ENCODE measurements at regions not wholly inside any gene's neighbourhood (a gene's known extent, or its start where the extent isn't known, plus 50 kb on each side); places are given as distances from the start of the nearest gene placed in this dataset.
"Not testable (repeated sequence)": the region's sequence is repeated elsewhere in the genome, so short reads cannot be mapped to it uniquely, and the experiment has no call there.

GRCh38 chr1:41980827-41981653, 62.3 kb upstream of the HIVEP3 start:
- no peak for DNase-seq (ENCODE audit: low spot score)

- DNase-seq (ENCODE audit: low spot score), result no peak
These were observed 60.3 kb upstream of the HIVEP3 start for GRCh38 chr1:41978986-41979385.

- no peak for DNase-seq (ENCODE audit: low spot score)
These were observed 58.6 kb upstream of the HIVEP3 start for GRCh38 chr1:41977326-41977725.

GRCh38 chr1:41976671-41977070, 57.9 kb upstream of the HIVEP3 start:
- DNase-seq (ENCODE audit: low spot score), result no peak

- DNase-seq (ENCODE audit: low spot score), result no peak
These were observed 57.3 kb upstream of the HIVEP3 start for GRCh38 chr1:41975850-41976569.

- DNase-seq (ENCODE audit: low spot score), result no peak
These were observed 56.4 kb upstream of the HIVEP3 start for GRCh38 chr1:41975121-41975520.

- DNase-seq (ENCODE audit: low spot score), result not testable (repeated sequence)
These were observed 49.8 kb upstream of the HIVEP3 start for GRCh38 chr1:41968557-41968956.
